Renal cortex interstitium (tissue), 11 donors: ENCODE measurements at regions not wholly inside any gene's neighbourhood (a gene's known extent, or its start where the extent isn't known, plus 50 kb on each side); places are given as distances from the start of the nearest gene placed in this dataset.

Experiments
- DNase-seq, 11 donors: peaks; one replicate each; pipeline ENCODE4 v3.0.0-alpha.2; 2013; ENCODE audit warnings: low read depth in 9 of 11, low spot score in 4 of 11; ENCODE audit errors: extremely low read depth in 1 of 11

DNA sequence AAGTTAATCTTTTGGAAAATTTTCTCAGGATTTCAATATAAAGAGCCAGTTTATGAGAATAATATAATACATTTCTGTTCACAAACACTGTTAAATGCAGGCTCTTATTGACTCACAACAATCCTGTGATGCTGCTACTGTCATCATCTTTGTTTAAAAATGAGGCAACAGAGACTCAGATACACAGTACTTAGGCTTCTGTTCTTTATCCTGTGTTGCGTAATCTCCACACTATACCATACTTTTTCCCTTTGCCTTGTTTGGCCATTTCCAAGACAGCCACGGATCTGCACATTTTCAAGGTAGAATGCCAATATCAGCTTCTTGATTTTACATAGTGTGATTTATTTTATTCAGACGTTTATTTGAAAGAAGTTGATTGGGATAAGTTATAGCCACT is 699.0 kb upstream of the CITED2 start:
- no peak for DNase-seq

GRCh38 chr6:140071601-140072062 is 697.2 kb upstream of the CITED2 start:
- DNase-seq = no peak

DNA sequence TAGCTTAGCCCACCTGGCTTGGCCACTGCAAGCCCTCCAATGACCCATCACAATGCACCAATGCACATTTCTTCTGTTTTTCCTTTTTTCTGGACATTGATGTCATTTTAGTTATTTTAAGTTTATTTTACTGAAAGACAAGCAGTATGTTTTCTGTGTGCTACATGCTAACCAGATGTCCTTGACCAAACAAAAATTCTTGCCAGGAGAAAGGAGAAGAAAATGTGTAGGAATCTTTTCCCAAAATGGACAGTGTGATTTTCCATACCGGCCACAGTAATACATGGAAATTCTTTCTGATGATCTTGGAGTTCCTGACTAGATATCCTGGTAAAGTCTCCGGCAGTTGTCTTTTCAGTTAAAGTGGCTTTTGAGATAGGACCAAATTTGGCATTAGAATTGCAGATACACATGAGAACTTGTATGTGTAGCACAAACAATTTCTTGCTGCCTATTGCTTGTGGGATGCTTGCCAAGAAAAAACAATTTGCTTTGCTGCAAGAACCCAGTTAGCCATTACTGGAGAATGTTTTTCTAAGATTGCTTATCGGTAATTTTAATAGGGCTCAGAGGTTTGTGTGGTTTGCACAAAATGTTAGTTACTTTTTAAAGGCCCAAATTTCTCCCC is 696.5 kb upstream of the CITED2 start:
- peak in 5 of 11 donors; percentile 15 to 52 (median 32) for DNase-seq

- DNase-seq = no peak
Observed at GRCh38 chr6:140069576-140069975, 695.1 kb upstream of the CITED2 start.

DNA sequence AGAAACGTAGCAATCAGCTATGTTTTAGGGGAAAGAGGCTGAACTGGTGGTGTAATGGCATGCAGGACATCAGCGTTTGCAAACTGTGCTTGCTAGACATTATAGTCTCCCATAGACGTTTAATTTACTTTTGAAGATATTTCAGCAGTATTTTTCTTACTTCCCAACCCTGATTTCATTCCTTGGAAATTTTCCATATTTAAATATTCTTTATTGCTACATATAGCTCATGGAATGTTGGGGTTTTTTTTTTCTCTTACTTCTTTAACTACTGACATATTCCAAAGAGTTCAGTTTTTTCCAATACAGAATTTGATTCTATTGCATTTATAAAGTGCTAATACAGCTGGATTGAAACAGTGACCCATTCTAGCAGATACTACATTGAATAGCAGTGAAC is 694.4 kb upstream of the CITED2 start:
- no peak for DNase-seq

GRCh38 chr6:140064366-140064765 is 689.9 kb upstream of the CITED2 start:
- DNase-seq = no peak

GRCh38 chr6:140063021-140063399 is 688.6 kb upstream of the CITED2 start:
- no peak for DNase-seq

- DNase-seq = peak in 4 of 11 donors; percentile 19 to 49 (median 33)
Observed at GRCh38 chr6:140062043-140063020, 687.9 kb upstream of the CITED2 start.

GRCh38 chr6:140061110-140062042 is 686.9 kb upstream of the CITED2 start:
- no peak for DNase-seq

GRCh38 chr6:140059947-140060346 is 685.5 kb upstream of the CITED2 start:
- DNase-seq = no peak

GRCh38 chr6:140058863-140059262 is 684.4 kb upstream of the CITED2 start:
- no peak for DNase-seq

DNA sequence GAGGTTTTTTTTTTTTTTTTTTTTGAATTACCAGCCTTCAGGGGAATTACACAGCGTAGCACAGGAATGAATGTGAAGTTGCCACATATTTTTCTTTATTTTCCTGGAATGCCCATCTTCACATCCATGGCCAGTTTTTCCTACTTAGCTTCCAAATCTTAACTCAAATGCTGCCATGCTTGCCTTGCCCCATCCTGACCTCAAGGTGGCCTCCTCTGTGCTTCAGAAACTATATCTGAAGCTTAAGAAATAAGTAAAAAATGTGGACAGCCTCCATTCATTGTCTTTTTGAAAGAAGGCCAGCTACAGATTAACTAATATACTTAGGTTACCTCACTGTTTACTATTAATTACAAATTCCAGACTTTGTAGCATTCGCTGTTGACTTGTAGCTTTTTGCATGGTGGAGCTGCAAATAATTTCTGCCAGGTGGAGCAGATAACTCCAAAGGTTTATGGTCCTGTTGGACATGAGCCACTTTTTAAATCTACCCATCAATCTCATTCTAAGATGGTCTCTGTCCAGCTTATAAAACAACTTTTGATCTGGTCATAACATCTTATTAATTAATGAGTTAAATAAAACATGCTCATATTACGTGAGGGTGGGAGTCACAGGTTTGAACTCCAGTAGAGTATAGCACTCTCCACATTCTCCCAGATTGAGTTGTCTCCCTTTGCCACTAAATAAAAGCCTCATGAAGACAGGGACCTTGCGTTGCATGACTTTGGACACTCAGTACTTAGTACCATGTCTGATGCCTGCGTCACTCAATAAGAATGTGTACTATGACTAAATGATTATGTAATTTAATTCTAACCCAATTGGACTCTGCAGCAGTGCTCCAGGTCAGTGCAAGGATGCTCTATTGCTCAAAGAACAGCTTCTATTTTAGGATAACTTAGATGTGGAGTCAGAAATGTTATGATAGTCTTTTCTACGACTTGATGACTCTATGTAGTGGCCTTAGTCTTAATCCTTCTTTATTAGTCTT is 678.6 kb upstream of the CITED2 start:
- DNase-seq = no peak

DNA sequence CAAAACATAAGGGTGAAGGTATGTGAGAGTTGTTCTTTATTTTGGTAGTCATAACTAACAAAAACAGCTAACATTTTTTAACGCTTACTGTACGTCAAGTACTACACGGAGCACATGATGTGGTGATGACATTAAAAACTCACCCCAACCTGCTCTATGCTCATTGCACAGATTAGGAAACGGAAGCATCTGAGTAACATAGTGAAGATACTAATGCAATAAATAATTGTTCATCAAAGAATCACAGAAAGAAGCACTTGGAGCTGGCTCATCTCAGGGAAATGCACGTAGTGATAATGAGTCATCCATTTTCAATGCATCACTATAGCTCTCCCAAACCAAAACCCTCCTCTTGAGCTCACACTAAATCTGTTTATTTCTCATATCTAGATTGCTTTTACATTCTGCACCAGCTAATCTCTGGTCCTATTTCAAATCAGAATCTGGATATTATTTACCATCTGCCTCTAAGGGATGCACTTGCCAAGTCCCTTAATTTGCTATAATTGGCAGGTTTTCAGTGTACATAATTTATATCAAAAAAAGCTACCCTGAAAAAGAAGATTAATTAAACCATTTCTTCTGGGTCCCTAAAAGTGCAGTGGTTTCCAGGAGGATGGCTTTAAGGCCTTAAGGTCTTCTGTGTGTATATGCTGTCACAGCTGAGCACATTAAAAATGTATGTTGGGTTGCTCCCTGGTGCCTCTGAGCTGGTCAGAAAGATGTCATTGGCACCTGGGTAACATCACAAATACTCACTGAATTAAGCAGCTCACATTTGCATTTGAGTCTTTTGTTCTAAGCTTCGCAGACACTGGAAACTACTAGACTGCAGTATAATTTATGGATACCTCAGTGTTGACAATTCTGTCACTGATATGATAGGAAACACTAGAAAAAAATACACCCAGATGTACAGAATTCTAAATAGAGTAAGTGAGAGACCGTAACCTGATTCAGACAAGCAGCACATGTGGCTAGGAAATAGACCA is 677.4 kb upstream of the CITED2 start:
- DNase-seq = no peak

DNA sequence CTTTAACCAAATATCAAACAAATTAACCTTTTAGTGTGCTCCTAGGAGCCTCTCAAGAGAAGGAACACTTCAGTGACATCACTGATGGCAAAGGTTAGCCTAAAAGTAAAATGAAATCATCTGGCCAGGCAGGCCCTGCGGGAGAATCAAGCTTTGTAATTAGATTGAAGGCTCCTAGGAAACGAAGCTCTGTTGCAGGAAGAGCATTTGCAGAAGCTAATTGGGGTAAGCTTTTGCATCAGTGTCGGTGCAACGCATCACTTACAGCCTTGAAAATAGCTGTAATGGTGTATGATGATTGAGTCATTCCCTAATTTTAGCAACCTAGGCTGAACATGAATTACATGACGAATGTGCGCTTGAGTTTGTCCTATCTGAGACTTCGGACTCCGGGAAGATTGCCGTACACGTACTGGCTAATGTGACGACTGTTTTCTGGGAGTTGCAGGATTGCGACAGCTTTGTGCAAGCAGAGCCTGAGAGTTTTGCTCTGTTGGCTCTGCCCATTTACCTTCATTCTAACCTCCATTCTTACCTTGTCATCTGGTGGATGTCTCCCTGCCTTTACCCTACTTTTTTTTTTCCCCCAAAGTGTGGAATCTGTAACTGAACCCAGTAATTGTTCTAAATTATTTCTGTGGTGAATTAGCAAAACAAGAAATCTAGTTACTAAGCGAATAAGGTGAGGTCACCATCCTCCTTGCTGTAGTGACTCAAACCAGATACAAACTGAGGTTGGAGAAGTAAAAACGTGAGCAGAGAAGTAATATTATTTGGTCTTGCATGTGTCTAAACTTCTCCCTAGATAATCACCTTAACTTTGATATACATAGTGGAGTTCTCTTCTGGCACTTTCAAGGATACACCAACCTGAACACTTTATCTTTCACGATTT is 675.9 kb upstream of the CITED2 start:
- DNase-seq = no peak

DNA sequence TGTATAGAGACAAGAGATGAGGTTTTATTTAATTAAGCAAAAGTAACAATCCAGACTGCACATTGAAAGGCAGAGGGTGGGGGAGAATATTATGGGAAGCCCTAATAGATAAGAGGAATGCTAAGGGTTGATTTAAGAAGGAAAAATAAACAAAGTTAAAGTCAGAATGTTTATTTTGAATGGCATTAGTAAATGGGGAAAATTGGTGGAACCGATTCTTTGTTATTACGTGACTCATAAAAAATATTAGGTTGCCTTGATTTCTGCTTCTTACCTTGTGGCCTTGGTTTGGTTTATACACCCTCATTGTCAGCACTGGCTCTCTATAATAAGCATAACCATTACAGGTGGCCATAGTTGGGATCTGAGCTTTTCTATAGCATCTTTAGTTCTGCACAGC is 674.8 kb upstream of the CITED2 start:
- DNase-seq = no peak

- no peak for DNase-seq
Observed at GRCh38 chr6:140048202-140048790, 673.8 kb upstream of the CITED2 start.
